Renal pelvis (tissue), 1 donor: ENCODE measurements at regions not wholly inside any gene's neighbourhood (a gene's known extent, or its start where the extent isn't known, plus 50 kb on each side); places are given as distances from the start of the nearest gene placed in this dataset.
"Not testable (repeated sequence)": the region's sequence is repeated elsewhere in the genome, so short reads cannot be mapped to it uniquely, and the experiment has no call there.

Experiments
- DNase-seq: peaks from one replicate; pipeline ENCODE4 v3.0.0-alpha.2; 2013

GRCh38 chr3:15903759-15904720, 106.3 kb upstream of the ANKRD28 start:
- no peak for DNase-seq

GRCh38 chr3:15905041-15905440, 107.3 kb upstream of the ANKRD28 start:
- DNase-seq: no peak

GRCh38 chr3:15907403-15907802, 109.6 kb upstream of the ANKRD28 start:
- DNase-seq: not testable (repeated sequence)

GRCh38 chr3:15918988-15919387, 121.2 kb upstream of the ANKRD28 start:
- no peak for DNase-seq

GRCh38 chr3:15919971-15920370, 122.2 kb upstream of the ANKRD28 start:
- no peak for DNase-seq

GRCh38 chr3:15923640-15924405, 126.0 kb upstream of the ANKRD28 start:
- no peak for DNase-seq

- DNase-seq: no peak
These were observed 127.1 kb upstream of the ANKRD28 start for GRCh38 chr3:15924914-15925313.

- DNase-seq: no peak
These were observed 129.1 kb upstream of the ANKRD28 start for GRCh38 chr3:15926871-15927270.

- DNase-seq: no peak
These were observed 130.2 kb upstream of the ANKRD28 start for GRCh38 chr3:15927969-15928368.

GRCh38 chr3:15929944-15930571, 132.3 kb upstream of the ANKRD28 start:
- DNase-seq: no peak

- DNase-seq: no peak
These were observed 134.8 kb upstream of the ANKRD28 start for GRCh38 chr3:15932348-15933300.

- no peak for DNase-seq
These were observed 135.8 kb upstream of the ANKRD28 start for GRCh38 chr3:15933439-15934139.

GRCh38 chr3:15934389-15935195, 136.8 kb upstream of the ANKRD28 start:
- DNase-seq: no peak

GRCh38 chr3:15936312-15936711, 138.5 kb upstream of the ANKRD28 start:
- no peak for DNase-seq

- DNase-seq: no peak
These were observed 142.9 kb upstream of the ANKRD28 start for GRCh38 chr3:15940641-15941040.

GRCh38 chr3:15941457-15941856, 143.7 kb upstream of the ANKRD28 start:
- not testable (repeated sequence) for DNase-seq

GRCh38 chr3:15941958-15942357, 144.2 kb upstream of the ANKRD28 start:
- no peak for DNase-seq

- no peak for DNase-seq
These were observed 144.7 kb upstream of the ANKRD28 start for GRCh38 chr3:15942462-15942861.

- no peak for DNase-seq
These were observed 145.2 kb upstream of the ANKRD28 start for GRCh38 chr3:15942936-15943335.

GRCh38 chr3:15948388-15948787, 150.6 kb upstream of the ANKRD28 start:
- DNase-seq: no peak
